GM20431 (cell line): ENCODE measurements at regions not wholly inside any gene's neighbourhood (a gene's known extent, or its start where the extent isn't known, plus 50 kb on each side); places are given as distances from the start of the nearest gene placed in this dataset.

Experiments
- in situ Hi-C: fragments of 300-500 bp; cut with MseI, MboI; formaldehyde crosslinking; loops from one replicate; pipeline ENCODE4 v1.15.0; 2020; ENCODE audit warnings: low sequenced_read_pairs; ENCODE audit not compliant: unreplicated experiment

DNA sequence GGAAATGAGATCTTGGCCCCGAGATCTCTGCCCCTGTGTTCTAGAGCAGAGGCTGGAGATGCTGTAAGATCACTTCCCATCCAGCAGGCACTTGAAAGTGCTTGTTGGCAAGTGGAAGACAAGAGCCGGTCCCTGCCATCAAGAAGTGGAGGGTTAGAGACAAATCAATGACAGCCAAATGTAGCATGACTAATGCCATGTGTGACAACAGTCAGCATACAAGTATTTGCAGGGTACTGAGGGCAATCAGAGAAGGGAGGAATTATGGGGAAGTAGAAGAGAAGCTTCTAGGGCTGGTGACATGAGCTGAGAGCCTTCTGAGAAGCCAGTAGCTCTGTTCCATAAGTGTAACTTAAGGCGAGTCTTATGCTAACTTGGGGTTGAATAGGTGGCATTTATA lies 58.6 kb downstream of the TMEM17 start:
- in situ Hi-C loops = no loop called here

DNA sequence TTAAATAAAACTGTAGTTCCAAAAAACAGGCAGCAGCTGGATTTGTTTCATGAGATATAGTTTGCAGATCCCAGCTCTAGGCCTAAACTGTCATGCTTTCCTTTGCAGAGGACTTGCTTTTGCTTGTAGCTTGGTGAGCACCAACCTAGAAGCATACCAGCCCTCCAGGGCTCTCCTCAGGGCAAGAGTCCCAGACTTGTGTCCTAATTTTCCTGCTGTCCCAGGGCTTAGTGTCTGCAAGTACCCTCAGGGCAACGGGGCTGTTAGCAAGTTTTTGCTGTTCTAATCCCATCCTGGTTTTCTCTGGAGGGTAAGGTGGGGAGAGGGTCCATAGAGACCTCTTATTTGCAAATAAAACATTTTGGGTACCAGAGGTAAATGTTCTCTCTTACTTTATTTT lies 59.5 kb downstream of the TMEM17 start:
- in situ Hi-C loops = no loop called here

DNA sequence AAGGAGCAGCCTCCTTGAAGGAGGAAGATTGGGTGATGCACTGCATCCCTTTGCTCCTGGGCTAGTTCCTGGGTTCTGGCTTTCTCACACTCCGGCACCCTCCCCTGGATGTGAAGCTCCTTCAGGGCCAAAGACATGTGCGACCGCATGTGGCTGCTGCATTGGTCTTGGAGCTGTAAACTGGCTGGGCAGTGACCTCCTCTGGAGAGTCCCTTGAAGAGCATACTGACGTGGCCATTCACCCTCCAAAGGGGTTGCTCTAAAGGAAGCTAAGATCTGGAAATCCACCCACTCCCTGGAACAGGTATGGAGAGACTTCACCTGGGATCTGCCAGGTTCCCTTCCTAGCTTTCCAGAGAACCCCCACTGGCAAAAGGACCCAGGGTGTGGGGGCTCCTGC lies 62.1 kb downstream of the TMEM17 start:
- in situ Hi-C loops = no loop called here

DNA sequence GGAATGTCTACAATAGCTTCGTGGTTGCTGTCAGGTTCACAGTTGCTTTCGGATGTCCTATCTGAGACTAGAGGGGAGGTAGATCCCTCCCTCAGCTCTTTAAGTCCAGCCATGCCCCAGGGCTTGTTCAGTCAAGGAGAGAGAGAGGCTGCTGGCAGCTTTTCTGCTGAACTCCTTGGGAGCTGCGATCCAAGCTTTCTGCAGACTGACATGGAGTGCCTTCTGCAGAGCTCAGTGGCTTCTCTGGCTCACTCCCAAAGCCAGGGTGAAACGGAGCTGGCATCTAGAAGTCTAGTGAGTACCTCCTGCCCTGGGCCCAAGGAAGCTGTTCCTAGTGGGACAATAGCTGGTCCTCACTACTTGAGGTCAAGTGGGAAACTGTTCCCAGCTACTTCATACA lies 62.5 kb downstream of the TMEM17 start:
- in situ Hi-C loops = no loop called here

DNA sequence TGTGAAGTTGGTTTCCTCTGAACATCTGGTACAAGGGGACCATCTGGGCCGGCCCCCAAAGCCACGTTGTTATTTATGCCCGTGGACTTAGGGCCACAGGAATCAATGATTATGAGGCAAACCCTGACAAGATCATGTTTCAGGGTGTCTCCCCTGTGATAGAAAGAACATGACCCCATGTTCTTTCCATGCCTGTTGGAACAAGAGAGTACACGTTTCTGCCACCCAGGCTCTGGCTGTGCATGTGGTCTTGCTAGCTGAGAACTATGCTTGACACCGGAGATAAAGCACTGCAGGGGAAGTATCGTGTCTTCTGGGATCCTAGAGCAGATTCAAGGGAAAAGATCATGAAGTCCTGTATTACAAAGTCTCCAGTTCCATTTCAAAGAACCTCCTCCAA lies 64.2 kb downstream of the TMEM17 start:
- in situ Hi-C loops = no loop called here

DNA sequence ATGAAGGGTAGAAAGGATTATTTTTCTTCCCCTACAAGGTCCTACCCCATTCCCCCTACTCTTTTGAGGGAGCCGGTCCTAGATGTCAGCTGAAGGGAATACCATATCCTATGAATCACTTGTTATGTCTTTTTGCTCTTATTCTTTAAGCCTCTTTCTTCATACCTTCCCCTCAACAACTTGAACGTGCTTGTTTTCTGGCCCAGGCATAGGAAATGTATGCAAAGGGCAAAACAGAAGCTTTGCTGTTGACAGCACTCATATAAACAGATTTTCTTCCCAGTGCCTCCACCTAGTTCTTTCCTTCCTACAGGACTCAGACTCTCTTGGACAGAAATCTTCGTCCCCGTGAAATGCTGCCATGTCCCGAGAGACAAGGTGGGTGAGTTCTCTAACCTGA lies 64.6 kb downstream of the TMEM17 start:
- in situ Hi-C loops = no loop called here

DNA sequence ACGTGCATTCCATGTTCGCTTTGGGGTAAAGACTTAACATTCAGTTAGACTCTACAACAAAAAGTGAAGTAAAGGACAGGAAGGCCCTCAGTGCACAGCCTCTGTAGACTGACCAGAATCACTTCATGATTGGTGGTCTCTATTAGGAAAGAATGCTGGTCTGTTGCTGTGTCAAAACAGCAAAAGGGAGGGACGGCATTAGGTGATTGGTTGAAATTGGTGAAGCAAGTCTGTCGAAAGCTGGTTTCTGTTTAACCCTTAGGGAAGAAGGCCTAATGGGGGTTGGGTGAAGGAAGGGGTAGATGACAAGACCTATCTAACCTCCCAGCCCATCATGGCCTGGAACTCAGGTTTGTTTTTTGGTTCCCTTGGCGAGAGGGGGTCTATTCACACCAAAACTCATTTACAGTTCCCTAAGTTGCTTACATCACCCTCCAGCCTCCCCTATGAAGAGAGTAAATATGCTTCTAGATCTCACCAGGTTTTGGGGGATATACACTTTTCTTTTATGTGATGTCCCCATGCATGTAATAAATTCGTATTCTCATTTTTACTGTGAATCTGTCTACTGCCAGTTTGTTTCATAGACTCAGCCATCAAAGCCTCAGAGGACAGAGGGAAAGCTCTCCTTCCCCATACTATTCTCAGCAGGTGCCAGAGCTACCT lies 65.6 kb downstream of the TMEM17 start:
- in situ Hi-C loops = no loop called here

DNA sequence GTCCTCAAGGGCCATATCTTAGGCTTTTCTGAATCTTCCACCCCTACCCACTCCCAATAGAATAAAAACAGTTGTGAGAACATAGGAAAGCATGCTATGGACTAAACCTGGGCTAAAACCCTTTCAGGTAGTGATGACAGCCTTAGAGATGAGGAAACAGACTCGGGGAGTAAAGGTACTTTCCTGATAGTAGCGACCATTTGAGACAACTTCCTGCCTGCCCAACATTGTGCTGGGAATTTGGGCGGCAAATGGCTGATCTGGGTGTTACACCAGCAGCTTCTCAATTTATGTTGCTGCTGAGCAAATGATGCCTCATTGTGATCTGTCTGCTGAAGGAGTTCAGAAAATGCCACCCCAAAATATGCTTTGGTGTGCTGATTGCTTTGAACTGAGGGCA lies 66.6 kb downstream of the TMEM17 start:
- in situ Hi-C loops = no loop called here

DNA sequence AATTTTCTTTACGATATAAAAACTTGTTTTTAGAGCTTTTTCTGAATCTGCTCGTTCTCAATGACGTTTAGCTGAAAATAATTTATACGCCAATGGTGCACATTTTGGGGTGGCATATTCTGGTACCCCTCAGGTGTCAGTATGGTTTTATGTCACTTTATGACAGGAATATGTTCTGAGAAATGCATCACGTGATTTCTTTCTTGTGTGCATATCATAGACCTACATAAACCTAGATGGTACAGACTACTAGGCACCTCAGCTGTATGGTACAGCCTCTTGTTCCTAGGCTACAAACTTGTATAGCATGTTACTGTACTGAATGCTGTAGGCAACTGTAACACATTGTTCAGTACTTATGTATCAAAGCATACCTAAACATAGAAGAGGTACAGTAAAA lies 68.2 kb downstream of the TMEM17 start:
- in situ Hi-C loops = no loop called here

DNA sequence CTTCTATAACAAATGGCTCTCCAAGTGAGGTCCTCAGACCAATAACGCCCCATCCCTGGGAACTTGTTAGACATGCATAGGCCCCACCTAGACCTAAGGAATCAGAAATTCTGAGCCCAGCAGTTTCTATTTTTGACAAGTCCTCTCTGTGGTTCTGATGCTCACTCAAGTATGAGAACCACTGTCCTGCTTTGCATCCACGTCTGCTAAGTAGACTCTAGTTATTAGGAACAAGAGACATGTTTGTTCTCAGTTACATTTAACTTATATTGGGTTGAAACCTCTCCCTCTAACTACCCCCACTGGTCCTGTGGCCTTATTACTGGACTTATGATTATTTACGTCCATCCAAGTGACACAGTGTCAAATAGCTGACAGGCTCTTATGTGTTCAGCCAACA lies 70.3 kb downstream of the TMEM17 start:
- in situ Hi-C loops = no loop called here

DNA sequence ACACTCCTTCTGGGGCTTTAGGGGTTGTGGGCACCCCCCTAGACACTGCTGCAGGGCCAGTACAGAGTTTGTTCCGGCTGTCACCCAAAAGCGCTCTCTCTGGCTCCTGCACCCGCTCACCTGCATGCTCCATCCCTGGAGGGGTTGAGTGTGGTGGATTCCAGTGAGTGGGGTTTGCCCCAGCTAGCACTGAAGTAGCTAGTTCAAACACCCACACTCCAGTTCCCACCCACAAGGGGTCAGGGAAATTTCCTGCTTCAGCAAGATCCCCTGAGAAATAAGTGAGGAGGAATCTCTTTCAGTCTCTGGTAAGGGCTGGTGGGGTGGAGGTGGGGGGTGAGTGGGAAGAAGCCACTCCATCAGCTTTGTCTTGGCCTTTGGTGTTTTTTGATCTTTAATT lies 73.6 kb downstream of the TMEM17 start:
- in situ Hi-C loops = no loop called here

DNA sequence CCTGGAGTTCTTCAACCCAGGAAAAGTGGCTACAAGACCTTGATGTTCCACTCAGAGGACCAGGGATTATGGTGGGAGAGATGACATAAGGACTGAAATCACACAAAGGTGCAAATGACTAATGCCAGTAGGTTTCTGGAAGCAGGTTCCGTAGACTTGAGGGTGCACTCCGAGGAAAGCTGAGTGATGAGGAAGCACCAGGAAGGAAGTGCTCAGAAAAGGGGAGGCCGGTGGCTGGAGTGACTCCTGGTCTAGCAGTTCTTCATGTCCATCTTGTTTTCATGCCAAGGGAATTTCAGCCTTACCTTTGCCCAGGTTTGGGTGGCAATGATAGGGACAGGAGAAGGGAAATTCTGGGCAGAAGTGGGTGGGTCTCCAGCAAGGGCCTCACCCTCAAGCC lies 74.5 kb downstream of the TMEM17 start:
- in situ Hi-C loops = no loop called here

DNA sequence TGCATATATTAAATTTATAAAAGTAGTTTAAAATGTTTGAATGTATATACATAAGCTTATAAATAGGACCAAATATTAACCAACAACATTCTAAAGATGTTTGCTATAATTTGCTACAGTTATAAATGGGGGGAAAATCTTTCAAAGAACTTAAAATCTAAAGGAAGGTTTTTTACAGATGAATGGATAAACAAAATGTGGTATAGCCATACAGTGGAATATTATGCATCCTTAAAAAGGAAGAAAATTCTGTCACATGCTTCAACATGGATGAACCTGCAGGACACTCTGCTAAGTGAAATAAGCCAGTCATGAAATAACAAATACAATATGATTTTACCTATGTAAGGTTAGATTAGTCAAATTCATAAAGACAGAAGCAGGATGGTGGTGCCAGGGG lies 75.8 kb downstream of the TMEM17 start:
- in situ Hi-C loops = no loop called here

DNA sequence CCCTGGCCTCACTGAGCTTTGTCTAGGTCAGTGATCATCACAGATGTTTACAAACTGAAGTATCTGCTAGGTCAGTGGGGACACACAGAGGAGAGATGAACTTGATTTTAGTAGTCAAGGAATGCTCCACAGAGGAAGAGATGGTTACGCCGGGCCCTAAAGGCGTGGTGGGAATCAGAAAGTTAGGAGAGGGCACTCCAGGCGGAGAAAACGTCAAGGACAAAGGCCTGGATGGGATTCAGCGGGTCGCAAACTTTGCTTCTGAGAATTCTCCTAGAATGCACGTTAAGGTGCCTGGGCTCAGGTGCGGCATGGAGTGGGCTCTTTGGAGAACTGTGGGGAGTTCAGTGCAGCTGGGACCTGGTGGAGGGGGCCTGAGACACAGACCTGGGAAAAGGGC lies 78.8 kb downstream of the TMEM17 start:
- in situ Hi-C loops = no loop called here

DNA sequence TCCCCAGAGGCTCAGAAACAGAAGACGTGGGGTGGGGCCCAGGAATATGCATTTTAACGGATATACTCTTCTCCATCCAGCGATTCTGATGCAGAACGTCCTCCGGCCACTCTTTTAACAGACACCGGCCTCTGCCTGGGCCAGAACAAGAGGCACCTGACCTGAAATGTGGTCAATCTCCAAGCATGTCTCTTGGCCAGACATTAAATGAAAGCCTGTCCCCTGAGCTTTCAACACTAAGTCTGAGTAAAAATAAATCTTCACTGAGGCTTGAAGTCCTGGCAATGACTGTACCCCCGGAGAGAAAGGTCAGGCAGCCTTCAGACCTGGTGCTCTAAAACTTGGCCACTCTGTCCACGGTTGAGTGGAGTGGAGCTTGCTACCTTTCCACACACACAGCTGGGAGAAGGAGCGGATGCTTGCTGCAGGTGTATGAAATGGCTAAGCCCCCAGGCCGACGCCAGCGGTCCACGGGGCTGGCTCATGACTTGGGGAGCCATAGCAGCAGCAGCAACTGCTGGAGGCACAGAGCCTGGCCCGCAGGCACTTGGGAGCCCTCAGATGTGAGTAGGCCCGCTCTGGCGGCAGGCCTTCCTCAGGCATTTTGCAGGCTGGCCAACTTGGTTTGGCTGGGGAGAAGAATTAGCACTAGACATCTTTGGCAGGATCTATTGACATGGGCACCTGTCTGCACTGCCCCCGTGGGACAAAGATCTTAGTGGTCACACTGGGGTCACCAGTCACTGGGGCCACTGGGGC lies 79.7 kb downstream of the TMEM17 start:
- in situ Hi-C loops = no loop called here

DNA sequence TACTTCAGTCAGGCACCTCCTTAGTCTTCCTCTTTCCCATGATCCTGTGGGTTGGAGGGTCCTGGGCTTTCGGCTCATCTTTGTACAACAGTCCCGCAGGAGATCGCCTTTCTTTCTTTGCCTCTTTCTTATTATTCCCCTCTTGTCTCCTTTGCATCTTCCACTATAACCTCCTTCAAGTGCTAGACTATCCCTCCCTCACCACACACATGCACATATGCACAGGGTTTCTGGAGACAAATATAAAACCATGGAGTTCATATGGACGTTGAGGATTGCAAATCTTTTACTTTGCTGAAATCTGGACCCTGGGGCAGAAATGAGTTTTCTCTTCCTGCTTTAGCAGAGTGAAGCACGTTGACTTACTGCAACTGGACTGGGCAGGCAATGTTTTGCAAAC lies 80.3 kb downstream of the TMEM17 start:
- in situ Hi-C loops = no loop called here

DNA sequence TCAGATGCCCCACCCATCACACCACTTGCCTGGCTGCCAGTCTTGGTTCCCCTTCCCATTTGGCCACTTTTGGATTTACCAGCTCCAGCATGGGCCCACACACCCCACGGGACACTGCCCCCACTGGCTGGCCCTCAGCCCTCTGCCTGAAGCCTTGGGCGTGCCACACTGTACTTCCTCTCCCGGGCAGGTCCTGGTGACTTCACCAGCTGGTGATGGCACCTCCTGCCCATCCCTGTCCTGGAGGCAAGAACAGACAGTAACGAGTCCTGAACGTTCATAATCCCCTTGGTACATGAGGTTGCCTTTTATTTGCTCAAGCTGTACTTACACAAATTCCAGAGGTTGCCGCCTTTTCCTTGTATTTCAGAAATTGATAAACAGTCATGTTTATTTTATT lies 81.1 kb downstream of the TMEM17 start:
- in situ Hi-C loops = loop anchor here (25.0 kb wide), 1 partner anchor 513 kb away; the partner anchor contains the start of gene COMMD1

DNA sequence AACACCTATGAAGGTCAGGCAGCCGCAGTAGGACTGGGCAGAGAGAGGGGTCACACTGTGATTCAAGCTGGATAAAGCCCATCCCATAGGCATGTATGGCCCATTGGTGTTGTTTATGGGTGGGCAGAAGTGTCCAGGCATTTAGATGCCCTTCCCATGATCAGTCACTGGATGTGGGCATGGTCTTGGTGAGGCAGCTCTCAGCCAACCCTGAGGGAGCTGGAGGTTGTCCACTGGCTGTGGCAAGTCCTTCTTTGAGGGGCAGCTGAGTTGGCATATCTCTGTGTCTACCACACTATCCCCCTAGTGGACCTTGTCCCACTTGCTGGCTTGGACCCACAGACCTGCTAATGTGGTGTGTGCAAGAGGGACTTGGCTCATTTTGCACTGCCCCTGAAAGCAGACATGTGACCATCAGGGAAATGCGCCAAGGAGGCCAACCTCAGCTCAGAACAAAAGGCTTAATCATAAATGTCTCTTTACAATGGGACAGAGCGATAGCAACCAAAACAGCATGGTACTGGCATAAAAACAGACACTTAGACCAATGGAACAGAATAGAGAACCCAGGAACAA lies 82.0 kb downstream of the TMEM17 start:
- in situ Hi-C loops = loop anchor here (25.0 kb wide), 1 partner anchor 512 kb away; the partner anchor contains the start of gene COMMD1

DNA sequence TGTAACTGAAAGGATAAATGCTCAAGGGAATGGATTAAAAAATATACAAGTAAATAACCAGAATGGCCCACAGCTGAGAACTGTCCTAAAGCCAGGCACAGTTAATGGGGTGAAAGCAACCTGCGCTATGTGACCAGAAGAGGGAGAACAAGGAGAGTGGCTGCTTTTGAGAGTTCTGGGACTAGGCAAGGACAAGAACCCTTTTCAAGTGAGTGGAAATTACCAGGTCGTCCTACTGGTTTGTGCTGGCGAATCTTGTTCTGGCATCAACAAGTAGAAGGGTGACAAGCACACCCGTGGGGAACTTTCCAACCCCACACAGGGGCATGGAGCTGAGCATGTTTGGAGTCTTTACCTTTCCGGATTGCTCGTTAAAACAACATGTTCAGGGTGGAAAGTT lies 82.8 kb downstream of the TMEM17 start:
- in situ Hi-C loops = loop anchor here (25.0 kb wide), 1 partner anchor 511 kb away; the partner anchor contains the start of gene COMMD1

DNA sequence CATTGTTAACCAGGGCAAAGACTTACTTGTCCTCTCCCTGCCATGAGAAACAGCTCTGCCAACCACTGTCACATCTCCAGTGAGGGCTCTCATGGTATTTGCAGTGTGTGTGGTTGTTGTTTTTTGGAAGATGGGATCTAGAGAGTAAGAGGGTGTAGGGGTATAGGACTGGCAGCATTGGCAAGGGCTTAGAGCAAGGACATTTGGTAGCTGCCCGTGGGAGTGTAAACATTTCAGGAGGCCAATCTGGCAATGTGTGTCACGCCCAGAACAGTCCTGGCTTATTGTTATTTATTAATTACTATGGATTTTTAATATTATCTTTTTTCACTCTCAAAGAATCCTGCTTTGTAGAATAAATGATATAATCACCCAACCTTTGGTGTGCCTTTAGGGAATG lies 90.5 kb downstream of the TMEM17 start:
- in situ Hi-C loops = loop anchor here (10.0 to 25.0 kb wide), 2 partner anchors 421 to 503 kb away; partner anchors contain the start of gene COMMD1

DNA sequence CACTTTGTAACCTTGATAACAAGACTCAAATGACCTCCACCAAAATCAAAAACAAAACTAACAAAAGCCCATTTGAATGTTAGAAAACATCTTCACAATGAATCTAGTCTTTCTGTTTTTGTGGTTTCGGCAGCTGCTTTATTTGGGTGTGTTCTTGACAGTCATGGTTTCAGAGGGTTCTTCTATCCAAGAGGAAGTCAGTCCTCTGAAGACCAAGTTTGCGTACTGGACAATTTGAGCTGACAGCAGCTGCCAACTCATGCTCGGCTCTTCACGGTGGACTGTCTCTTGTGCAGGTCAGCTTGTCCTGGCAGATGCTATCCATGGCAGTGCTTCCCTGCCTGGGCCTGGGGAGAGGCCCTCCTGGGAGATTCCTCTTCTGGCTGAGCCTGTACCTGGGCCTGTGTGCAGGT lies 91.0 kb downstream of the TMEM17 start:
- in situ Hi-C loops = loop anchor here (10.0 to 25.0 kb wide), 2 partner anchors 420 to 503 kb away; partner anchors contain the start of gene COMMD1
